Loucy (cell line): ENCODE measurements at regions not wholly inside any gene's neighbourhood (a gene's known extent, or its start where the extent isn't known, plus 50 kb on each side); places are given as distances from the start of the nearest gene placed in this dataset.

Experiments used
- CTCF ChIP-seq: fragments of 200-600 bp; sonication (generic); conservative IDR thresholded peaks from 2 replicates; pipeline ENCODE4 v1.5.1; 2014; ENCODE audit warnings: mild to moderate bottlenecking, antibody characterized with exemption, low read length
- EZH2phosphoT487 ChIP-seq: fragments of 200-600 bp; IDR thresholded peaks from 2 replicates; pipeline ENCODE4 v1.6.1; 2018; ENCODE audit warnings: antibody characterized with exemption, mild to moderate bottlenecking, moderate library complexity, borderline replicate concordance

DNA sequence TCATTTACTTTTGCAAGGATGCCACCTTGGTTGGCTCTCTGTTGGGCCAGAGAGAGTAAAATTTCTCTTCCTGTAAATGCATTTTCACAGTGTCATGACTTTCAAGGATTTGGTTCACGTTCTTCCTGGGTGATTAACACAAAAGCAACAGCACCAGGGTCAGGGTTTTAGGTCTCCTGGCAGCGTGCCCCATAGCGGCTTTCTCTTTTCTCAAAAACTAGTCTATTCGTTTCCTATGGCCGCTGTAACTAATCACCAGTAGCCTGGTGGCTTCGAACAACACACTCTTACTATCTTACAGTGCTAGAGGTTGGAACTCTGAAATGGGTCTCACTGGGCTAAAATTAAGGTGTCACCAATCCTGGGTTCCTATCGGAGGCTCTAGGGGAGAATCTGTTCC lies 56.3 kb upstream of the ACMSD start:
- TF ChIP-seq CTCF (no peak), EZH2phosphoT487 (no peak)
